ENCODE measurements at regions not wholly inside any gene's neighbourhood (a gene's known extent, or its start where the extent isn't known, plus 50 kb on each side); places are given as distances from the start of the nearest gene placed in this dataset.
"Not testable (repeated sequence)": the region's sequence is repeated elsewhere in the genome, so short reads cannot be mapped to it uniquely, and the experiment has no call there.

GRCh38 chr9:84068872-84069271, 88.3 kb downstream of the RMI1 start:
- ChIA-PET POLR2A (ENCODE audit: low non-redundant PET) (no interaction called here), CTCF (interaction anchor here (0.5 kb wide), 1 partner anchor 39 kb away, joined by 5 read pairs; no protein-coding TSS in a partner anchor)
- no peak for TF ChIP-seq CTCF (conservative IDR thresholded peaks at IDR 0.05; ENCODE audit: low read depth)
- H3K27ac ChIP-seq: no peak overlapping the region
- no peak for DNase-seq (ENCODE audit: low spot score)

- H3K27ac ChIP-seq: no peak overlapping the region
- no peak for TF ChIP-seq CTCF (conservative IDR thresholded peaks at IDR 0.05; ENCODE audit: low read depth)
- DNase-seq (ENCODE audit: low spot score): no peak
- POLR2A ChIA-PET (ENCODE audit: low non-redundant PET): no interaction called here
- CTCF ChIA-PET: no interaction called here
Measured at GRCh38 chr9:84070590-84070989, 90.0 kb downstream of the RMI1 start.

- POLR2A ChIA-PET (ENCODE audit: low non-redundant PET): no interaction called here
- CTCF ChIA-PET: interaction anchor here (0.6 kb wide), 1 partner anchor 1357 kb away, joined by 3 read pairs; no protein-coding TSS in a partner anchor
- H3K27ac ChIP-seq: no peak overlapping the region
- TF ChIP-seq CTCF (conservative IDR thresholded peaks at IDR 0.05; ENCODE audit: low read depth): no peak
- DNase-seq (ENCODE audit: low spot score): no peak
Measured at GRCh38 chr9:84072621-84073180, 92.1 kb downstream of the RMI1 start.

GRCh38 chr9:84075004-84075403, 94.4 kb downstream of the RMI1 start:
- H3K27ac ChIP-seq: no peak overlapping the region
- no peak for DNase-seq (ENCODE audit: low spot score)
- no peak for TF ChIP-seq CTCF (conservative IDR thresholded peaks at IDR 0.05; ENCODE audit: low read depth)
- ChIA-PET CTCF (interaction anchor here (0.6 kb wide), 1 partner anchor 194 kb away, joined by 5 read pairs; no protein-coding TSS in a partner anchor), POLR2A (ENCODE audit: low non-redundant PET) (no interaction called here)

GRCh38 chr9:84076384-84076783, 95.8 kb downstream of the RMI1 start:
- DNase-seq (ENCODE audit: low spot score): no peak
- CTCF ChIA-PET: no interaction called here
- TF ChIP-seq CTCF (conservative IDR thresholded peaks at IDR 0.05; ENCODE audit: low read depth): no peak
- POLR2A ChIA-PET (ENCODE audit: low non-redundant PET): no interaction called here
- no peak overlapping the region for H3K27ac ChIP-seq

GRCh38 chr9:84077816-84078215, 97.2 kb downstream of the RMI1 start:
- CTCF ChIA-PET: interaction anchor here (0.6 kb wide), 1 partner anchor 15 kb away, joined by 3 read pairs; no protein-coding TSS in a partner anchor
- DNase-seq (ENCODE audit: low spot score); H3K27ac ChIP-seq; POLR2A ChIA-PET (ENCODE audit: low non-redundant PET): not testable (repeated sequence)

- no peak overlapping the region for H3K27ac ChIP-seq
- ChIA-PET CTCF (no interaction called here), POLR2A (ENCODE audit: low non-redundant PET) (no interaction called here)
- TF ChIP-seq CTCF (conservative IDR thresholded peaks at IDR 0.05; ENCODE audit: low read depth): no peak
- no peak for DNase-seq (ENCODE audit: low spot score)
Measured at GRCh38 chr9:84079994-84080393, 99.4 kb downstream of the RMI1 start.
